SK-N-SH treated with all-trans-retinoic acid at 6 μM for 48 hours (cell line): ENCODE measurements at regions not wholly inside any gene's neighbourhood (a gene's known extent, or its start where the extent isn't known, plus 50 kb on each side); places are given as distances from the start of the nearest gene placed in this dataset.

Experiments used
- ARNTL ChIP-seq: fragments of 450-650 bp; formaldehyde crosslinking; IDR thresholded peaks from 2 replicates; pipeline ENCODE4 v1.5.0; 2020; ENCODE audit warnings: low read depth, mild to moderate bottlenecking, moderate library complexity, borderline replicate concordance
- CREB5 ChIP-seq: fragments of 250-450 bp; sonication (Bioruptor Pico); IDR thresholded peaks from 2 replicates; pipeline ENCODE4 v1.5.1; 2020; ENCODE audit warnings: low read depth, mild to moderate bottlenecking, moderate library complexity
- ESRRG ChIP-seq: fragments of 250-450 bp; sonication (Bioruptor Pico); IDR thresholded peaks from 2 replicates; pipeline ENCODE4 v1.6.1; 2021; ENCODE audit warnings: mild to moderate bottlenecking
- RARB ChIP-seq: fragments of 250-450 bp; sonication (Bioruptor Pico); IDR thresholded peaks from 2 replicates; pipeline ENCODE4 v1.8.0; 2021; ENCODE audit warnings: mild to moderate bottlenecking, moderate library complexity
- ZFP30 ChIP-seq: fragments of 450-650 bp; formaldehyde crosslinking; IDR thresholded peaks from 2 replicates; pipeline ENCODE4 v1.5.0; 2022; ENCODE audit warnings: mild to moderate bottlenecking, moderate library complexity

- TF ChIP-seq ARNTL (CRISPR knock-in tag) = no peak
- TF ChIP-seq ZFP30 (CRISPR knock-in tag) = no peak
- TF ChIP-seq RARB (CRISPR knock-in tag) = no peak
- TF ChIP-seq ESRRG (CRISPR knock-in tag) = no peak
- no peak for TF ChIP-seq CREB5
Observed at GRCh38 chr16:59326955-59327354, 592.8 kb upstream of the GOT2 start.
